NCI-H1930 (cell line): ENCODE measurements at regions not wholly inside any gene's neighbourhood (a gene's known extent, or its start where the extent isn't known, plus 50 kb on each side); places are given as distances from the start of the nearest gene placed in this dataset.

Experiments used
- DNase-seq, 2 experiments: peaks; one replicate each; lab custom pipeline; 2025; lab: John Stamatoyannopoulos, UW

- DNase-seq = peak in 1 of 2 experiments; percentile 9
Observed at GRCh38 chr15:46251903-46252302, 617.1 kb downstream of the SQOR start.

DNA sequence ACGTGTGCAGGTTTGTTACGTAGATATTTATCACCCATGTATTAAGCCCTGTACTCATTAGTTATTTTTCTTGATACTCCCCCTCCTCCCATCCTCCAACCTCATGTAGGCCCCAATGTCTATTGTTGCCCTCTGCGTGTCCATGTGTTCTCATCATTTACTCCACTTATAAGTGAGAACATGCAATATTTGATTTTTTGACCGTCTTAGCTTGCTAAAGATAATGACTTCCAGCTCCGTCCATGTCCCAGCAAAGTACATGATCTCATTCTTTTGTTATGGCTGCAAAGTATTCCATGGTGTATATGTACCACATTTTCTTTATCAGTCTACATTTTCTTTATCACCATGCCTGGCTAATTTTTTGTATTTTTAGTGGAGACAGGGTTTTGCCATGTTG lies 623.2 kb downstream of the SQOR start:
- no peak for DNase-seq

GRCh38 chr15:46260937-46261336 lies 626.1 kb downstream of the SQOR start:
- no peak for DNase-seq

GRCh38 chr15:46265664-46266347 lies 631.0 kb downstream of the SQOR start:
- DNase-seq = no peak

GRCh38 chr15:46266661-46267060 lies 631.8 kb downstream of the SQOR start:
- DNase-seq = no peak

DNA sequence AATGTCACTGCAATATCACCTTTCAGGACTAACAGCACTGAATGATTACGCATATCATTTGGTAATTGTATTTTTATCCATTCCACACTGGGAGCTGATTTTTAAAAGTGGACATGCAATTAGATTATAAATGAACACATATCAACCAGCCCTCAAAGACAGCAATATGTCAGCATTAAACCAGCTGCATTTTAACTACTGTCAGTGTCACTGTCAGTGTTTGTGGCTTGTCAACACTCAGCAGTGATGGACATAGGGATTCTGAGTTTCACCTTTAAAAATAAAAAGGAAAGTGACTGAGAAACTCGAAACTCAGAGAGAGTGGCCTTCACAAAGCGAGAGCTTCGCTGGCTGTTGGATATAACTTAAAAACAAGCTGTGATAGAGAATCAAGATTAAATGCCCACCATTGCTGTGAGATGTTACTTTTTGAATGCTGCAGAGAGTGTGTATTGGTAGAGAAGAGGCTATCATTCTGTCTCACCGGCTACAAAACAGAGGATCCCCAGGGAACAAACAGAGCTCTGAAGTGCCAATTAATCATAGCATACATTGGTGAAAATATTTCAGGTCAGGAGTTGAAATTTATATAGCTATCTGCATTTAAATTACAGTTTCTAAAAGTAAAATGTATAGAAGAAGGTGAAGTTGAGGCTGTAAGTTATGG lies 635.8 kb downstream of the SQOR start:
- no peak for DNase-seq

DNA sequence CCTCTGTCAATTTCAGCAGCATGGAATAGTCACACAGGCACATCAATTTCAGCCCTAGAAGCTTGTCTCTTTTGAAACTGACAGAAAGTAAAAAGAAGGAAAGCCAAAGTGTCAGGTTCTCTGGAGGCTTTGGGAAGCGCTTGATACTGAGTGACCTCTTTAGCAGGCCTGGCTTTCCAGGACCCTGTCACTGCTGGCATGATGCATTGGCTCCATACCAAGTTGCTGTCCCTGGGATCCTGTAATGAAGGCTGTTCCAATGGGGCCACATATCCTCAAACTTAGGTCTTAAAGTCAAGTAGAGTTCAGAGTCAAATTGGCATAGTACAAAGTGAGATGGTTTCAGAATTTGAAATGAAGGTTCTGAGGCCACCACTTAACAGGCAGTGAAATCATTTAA lies 640.9 kb downstream of the SQOR start:
- DNase-seq = no peak

- DNase-seq = no peak
Observed at GRCh38 chr15:46277451-46277850, 642.6 kb downstream of the SQOR start.

GRCh38 chr15:46278062-46278461 lies 643.2 kb downstream of the SQOR start:
- peak; percentile 38 to 74 for DNase-seq

DNA sequence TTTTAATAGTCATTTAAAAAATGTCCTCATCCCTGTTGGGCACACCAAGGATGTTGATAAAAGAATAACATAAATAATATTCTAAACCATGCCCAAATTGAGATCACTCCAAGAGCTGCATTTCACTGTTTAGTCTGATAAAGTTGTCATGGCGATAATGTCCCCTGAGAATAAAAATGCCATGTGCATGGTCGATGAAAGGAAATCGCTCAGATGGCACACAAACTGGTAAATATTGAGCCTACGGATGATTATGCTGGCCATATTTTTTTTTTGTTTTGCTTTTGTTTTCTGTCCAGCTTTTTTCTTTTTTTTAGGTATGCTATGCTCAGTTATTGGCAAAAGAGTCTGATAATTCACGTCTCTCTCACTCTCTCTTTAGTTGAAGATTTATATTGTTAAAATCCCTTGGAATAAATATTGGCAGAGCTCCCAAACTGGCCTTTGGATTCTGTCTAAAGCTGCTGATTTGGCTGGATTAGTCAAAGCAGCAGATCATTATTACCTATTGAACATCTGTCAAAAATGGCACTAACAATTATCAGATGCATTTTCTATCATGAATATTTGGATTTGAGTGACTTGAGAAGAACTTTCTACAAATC lies 643.8 kb downstream of the SQOR start:
- peak; percentile 48 to 74 for DNase-seq

GRCh38 chr15:46280762-46281542 lies 646.1 kb downstream of the SQOR start:
- DNase-seq = peak; percentile 6 to 18

- DNase-seq = no peak
Observed at GRCh38 chr15:46293550-46293949, 658.7 kb downstream of the SQOR start.

- no peak for DNase-seq
Observed at GRCh38 chr15:46296002-46296401, 661.2 kb downstream of the SQOR start.

GRCh38 chr15:46296797-46297196 lies 662.0 kb downstream of the SQOR start:
- DNase-seq = no peak

DNA sequence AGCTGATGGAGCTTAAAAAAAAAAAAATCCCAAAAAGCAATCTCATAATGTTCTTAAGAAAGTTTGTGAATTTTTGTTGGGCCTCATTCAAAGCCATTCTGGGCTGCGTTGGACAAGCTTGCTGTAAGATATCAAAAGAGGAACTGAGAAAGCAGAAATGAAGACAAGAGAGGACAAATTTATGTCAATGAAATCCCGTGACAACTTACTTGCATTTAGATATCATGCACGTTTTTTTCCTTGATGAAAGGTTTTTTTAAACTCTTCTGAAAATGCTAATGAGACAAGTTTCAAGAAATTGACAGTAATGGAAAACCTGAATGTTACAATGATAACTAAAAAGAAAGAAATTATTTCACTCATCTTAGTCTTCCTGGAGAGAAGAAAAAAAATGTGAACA lies 662.9 kb downstream of the SQOR start:
- no peak for DNase-seq

- DNase-seq = no peak
Observed at GRCh38 chr15:46300716-46301115, 665.9 kb downstream of the SQOR start.

DNA sequence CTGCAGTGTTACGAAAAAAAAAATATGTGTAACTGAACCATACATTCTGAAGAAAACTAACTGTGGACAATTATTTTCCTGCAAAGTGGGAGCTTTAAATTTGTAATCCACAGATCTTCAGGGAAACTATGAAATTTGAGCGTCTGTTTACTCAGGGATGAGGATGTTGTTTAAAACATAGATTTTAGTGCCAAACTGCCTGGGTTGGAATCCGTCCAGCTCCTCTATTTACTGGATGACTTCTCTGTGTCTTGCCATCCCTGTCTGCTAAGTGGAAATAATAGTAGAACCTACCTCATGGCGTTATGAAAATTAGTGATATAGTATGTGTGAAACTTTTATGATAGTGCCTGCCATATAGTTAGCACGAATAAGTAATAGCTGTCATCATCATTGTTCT lies 666.5 kb downstream of the SQOR start:
- no peak for DNase-seq

DNA sequence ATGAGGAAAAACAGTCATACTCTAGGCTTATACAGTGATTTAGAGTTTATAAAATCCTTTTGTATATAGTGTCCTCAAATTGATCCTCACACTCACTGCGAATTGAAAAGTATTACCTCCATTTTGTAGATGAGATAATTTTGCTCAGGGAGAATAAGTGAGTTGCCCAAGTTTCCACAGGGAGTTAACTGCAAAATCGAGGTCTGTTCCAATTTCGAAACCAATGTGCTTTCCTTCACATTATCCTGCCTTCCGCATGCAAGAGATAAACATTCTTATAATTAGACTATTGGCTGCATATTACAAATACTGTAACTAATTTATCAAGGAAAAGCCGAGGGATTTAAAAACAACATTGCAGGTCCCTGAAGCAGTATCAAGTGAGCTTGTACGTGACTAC lies 667.0 kb downstream of the SQOR start:
- DNase-seq = no peak

- no peak for DNase-seq
Observed at GRCh38 chr15:46304321-46304720, 669.5 kb downstream of the SQOR start.

- DNase-seq = no peak
Observed at GRCh38 chr15:46307746-46308145, 672.9 kb downstream of the SQOR start.

- no peak for DNase-seq
Observed at GRCh38 chr15:46309914-46310313, 675.1 kb downstream of the SQOR start.

DNA sequence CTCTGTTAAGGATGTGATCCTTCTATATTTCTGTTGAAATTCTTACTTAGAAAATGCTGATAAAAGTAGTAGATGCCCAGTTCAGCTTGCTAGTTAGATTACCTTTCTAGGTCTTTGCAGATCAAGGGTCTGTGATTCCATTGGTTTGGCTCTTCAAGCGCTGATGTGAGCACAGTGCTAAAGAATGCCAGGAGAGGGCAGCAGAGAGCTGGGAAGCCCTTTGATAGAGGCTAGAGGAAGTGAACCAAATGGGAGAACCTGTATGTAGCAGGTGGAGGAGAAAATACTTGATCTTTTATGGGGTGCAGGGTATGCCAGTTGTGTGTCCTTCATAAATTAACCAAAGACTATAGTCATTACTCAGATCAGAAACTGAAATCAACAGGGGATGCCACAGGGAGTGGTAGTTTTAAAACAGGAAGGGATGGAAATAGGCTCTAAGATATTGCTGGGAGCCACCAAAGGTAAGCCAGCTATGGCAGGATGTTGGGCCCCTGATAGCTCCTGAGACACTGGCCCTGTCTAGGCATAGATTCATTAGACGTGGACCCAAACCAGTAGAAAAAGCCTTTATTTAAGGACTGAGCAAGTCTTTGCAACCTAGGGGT lies 677.4 kb downstream of the SQOR start:
- peak; percentile 28 to 55 for DNase-seq
